Amygdala (tissue), 56 donors: ENCODE measurements at regions not wholly inside any gene's neighbourhood (a gene's known extent, or its start where the extent isn't known, plus 50 kb on each side); places are given as distances from the start of the nearest gene placed in this dataset.
"Not testable (repeated sequence)": the region's sequence is repeated elsewhere in the genome, so short reads cannot be mapped to it uniquely, and the experiment has no call there.

Experiments used
- DNase-seq, 56 donors: peaks; one replicate each; lab custom pipeline; 2025; lab: John Stamatoyannopoulos, UW

- not testable (repeated sequence) for DNase-seq
These were observed 75.3 kb downstream of the BARX1 start for GRCh38 chr9:93879662-93880407.

- DNase-seq: no peak
These were observed 79.8 kb downstream of the BARX1 start for GRCh38 chr9:93875330-93875729.

- no peak for DNase-seq
These were observed 80.9 kb downstream of the BARX1 start for GRCh38 chr9:93874242-93874641.

GRCh38 chr9:93871286-93871685, 83.9 kb downstream of the BARX1 start:
- DNase-seq: no peak

- DNase-seq: no peak
These were observed 85.3 kb downstream of the BARX1 start for GRCh38 chr9:93869863-93870262.

- DNase-seq: no peak
These were observed 86.1 kb downstream of the BARX1 start for GRCh38 chr9:93869088-93869487.

- no peak for DNase-seq
These were observed 89.4 kb downstream of the BARX1 start for GRCh38 chr9:93865716-93866115.

GRCh38 chr9:93865245-93865644, 89.9 kb downstream of the BARX1 start:
- no peak for DNase-seq

GRCh38 chr9:93864840-93865239, 90.3 kb downstream of the BARX1 start:
- no peak for DNase-seq

GRCh38 chr9:93864032-93864431, 91.1 kb downstream of the BARX1 start:
- no peak for DNase-seq

GRCh38 chr9:93862877-93863545, 92.1 kb downstream of the BARX1 start:
- DNase-seq: no peak

GRCh38 chr9:93861736-93862358, 93.3 kb downstream of the BARX1 start:
- no peak for DNase-seq

GRCh38 chr9:93860694-93861658, 94.2 kb downstream of the BARX1 start:
- no peak for DNase-seq

GRCh38 chr9:93859431-93860215, 95.5 kb downstream of the BARX1 start:
- DNase-seq: no peak

- no peak for DNase-seq
These were observed 97.6 kb downstream of the BARX1 start for GRCh38 chr9:93857528-93857927.

GRCh38 chr9:93852728-93853127, 102.4 kb downstream of the BARX1 start:
- no peak for DNase-seq

GRCh38 chr9:93846349-93846748, 108.8 kb downstream of the BARX1 start:
- no peak for DNase-seq

GRCh38 chr9:93843396-93843795, 111.8 kb downstream of the BARX1 start:
- no peak for DNase-seq

GRCh38 chr9:93830606-93831005, 124.5 kb downstream of the BARX1 start:
- DNase-seq: no peak
